Suprapubic skin (tissue), 4 donors: ENCODE measurements at regions not wholly inside any gene's neighbourhood (a gene's known extent, or its start where the extent isn't known, plus 50 kb on each side); places are given as distances from the start of the nearest gene placed in this dataset.
"Not testable (repeated sequence)": the region's sequence is repeated elsewhere in the genome, so short reads cannot be mapped to it uniquely, and the experiment has no call there.

ENCODE experiments used
- DNase-seq, 2 donors: peaks; one replicate each; pipeline ENCODE4 v3.0.0-alpha.2; 2019; ENCODE audit warnings: low spot score in 2 of 2
- H3K27ac ChIP-seq: fragments of 200-600 bp; sonication (generic); one replicate; pipeline ENCODE4 v1.5.1; 2019
- H3K27me3 ChIP-seq: fragments of 200-600 bp; sonication (generic); one replicate; pipeline ENCODE4 v1.5.1; 2019
- H3K36me3 ChIP-seq: fragments of 200-600 bp; sonication (generic); one replicate; pipeline ENCODE4 v1.5.1; 2019
- H3K4me1 ChIP-seq: fragments of 200-600 bp; sonication (generic); one replicate; pipeline ENCODE4 v1.5.1; 2019
- H3K4me3 ChIP-seq: fragments of 200-600 bp; sonication (generic); one replicate; pipeline ENCODE4 v1.5.1; 2019; ENCODE audit warnings: mild to moderate bottlenecking
- H3K9me3 ChIP-seq: fragments of 200-600 bp; sonication (generic); one replicate; pipeline ENCODE4 v1.5.1; 2019
- POLR2A ChIP-seq, 2 donors: fragments of 450-650 bp; IDR thresholded peaks; one replicate each; pipeline ENCODE4 v1.6.1; 2017; ENCODE audit warnings: antibody characterized with exemption in 2 of 2, mild to moderate bottlenecking in 2 of 2, moderate library complexity in 2 of 2
- WGBS: methylation state at CpG from one replicate; pipeline ENCODE4 v1.1.5; 2018; 5-methylcytosine and 5-hydroxymethylcytosine counted together

- not testable (repeated sequence) for H3K36me3 ChIP-seq, H3K27ac ChIP-seq, DNase-seq, H3K4me1 ChIP-seq, H3K27me3 ChIP-seq, H3K4me3 ChIP-seq, H3K9me3 ChIP-seq
- 60% methylated on average over 1 of the region's 4 CpGs for WGBS
Measured at GRCh38 chr1:120357046-120357445, 57.8 kb upstream of the NBPF8 start.

GRCh38 chr1:120356170-120356569, 58.7 kb upstream of the NBPF8 start:
- no CpG with 5 or more reads among the region's 8 CpGs for WGBS
- H3K9me3 ChIP-seq, H3K4me3 ChIP-seq, H3K27ac ChIP-seq, H3K27me3 ChIP-seq, DNase-seq, H3K36me3 ChIP-seq, H3K4me1 ChIP-seq: not testable (repeated sequence)

GRCh38 chr1:120354618-120355184, 60.1 kb upstream of the NBPF8 start:
- H3K27ac ChIP-seq = peak overlapping the region; percentile 87

GRCh38 chr1:120342231-120343073, 72.4 kb upstream of the NBPF8 start:
- H3K4me1 ChIP-seq, H3K9me3 ChIP-seq, H3K36me3 ChIP-seq, H3K27me3 ChIP-seq: not testable (repeated sequence)
- peak overlapping the region; percentile 41 for H3K27ac ChIP-seq
- peak overlapping the region; percentile 57 for H3K4me3 ChIP-seq
- DNase-seq = peak; percentile 26 to 67
- WGBS = 17% methylated on average over 12 of the region's 44 CpGs

More at GRCh38 chr1:120354618-120355184, 60.1 kb upstream of the NBPF8 start:
- H3K4me1 ChIP-seq, H3K27me3 ChIP-seq, H3K9me3 ChIP-seq, H3K36me3 ChIP-seq: not testable (repeated sequence)
- DNase-seq = peak in 1 of 2 donors; percentile 70
- TF ChIP-seq POLR2A (IDR thresholded peaks at IDR 0.05) = peak in 1 of 2 donors; percentile 58
- 19% methylated on average over 16 of the region's 30 CpGs for WGBS
- H3K4me3 ChIP-seq = peak overlapping the region; percentile 38

GRCh38 chr1:120341756-120342155, 73.1 kb upstream of the NBPF8 start:
- H3K36me3 ChIP-seq, H3K9me3 ChIP-seq, H3K27me3 ChIP-seq, H3K4me1 ChIP-seq: not testable (repeated sequence)
- Histone ChIP-seq H3K27ac (peak overlapping the region; percentile 48), H3K4me3 (peak overlapping the region; percentile 57)
- WGBS = 0% methylated on average over 5 of the region's 24 CpGs
- peak in 1 of 2 donors; percentile 52 for DNase-seq

- not testable (repeated sequence) for H3K27me3 ChIP-seq, H3K4me1 ChIP-seq, H3K9me3 ChIP-seq, H3K36me3 ChIP-seq
- H3K4me3 ChIP-seq = peak overlapping the region; percentile 57
- 0% methylated on average over 1 of the region's 78 CpGs for whole genome bisulfite sequencing
- peak overlapping the region; percentile 83 for H3K27ac ChIP-seq
- peak in 1 of 2 donors; percentile 55 for DNase-seq
Measured at GRCh38 chr1:120340838-120341751, 73.7 kb upstream of the NBPF8 start.

- not testable (repeated sequence) for H3K27ac ChIP-seq, H3K27me3 ChIP-seq, H3K36me3 ChIP-seq, DNase-seq, H3K4me3 ChIP-seq, H3K9me3 ChIP-seq, H3K4me1 ChIP-seq
- WGBS = no CpG with 5 or more reads among the region's 2 CpGs
Measured at GRCh38 chr1:120315738-120316137, 99.1 kb upstream of the NBPF8 start.

GRCh38 chr1:120311930-120312329, 102.9 kb upstream of the NBPF8 start:
- H3K4me3 ChIP-seq, H3K4me1 ChIP-seq, DNase-seq, H3K27ac ChIP-seq, H3K36me3 ChIP-seq, H3K9me3 ChIP-seq, H3K27me3 ChIP-seq: not testable (repeated sequence)
- no CpG with 5 or more reads among the region's 2 CpGs for WGBS

- no CpG with 5 or more reads among the region's 1 CpG for WGBS
- not testable (repeated sequence) for H3K4me1 ChIP-seq
Measured at GRCh38 chr1:120308940-120309578, 105.8 kb upstream of the NBPF8 start.

GRCh38 chr1:120305046-120305445, 109.8 kb upstream of the NBPF8 start:
- not testable (repeated sequence) for H3K27ac ChIP-seq, DNase-seq, H3K9me3 ChIP-seq, H3K4me1 ChIP-seq, H3K27me3 ChIP-seq, H3K36me3 ChIP-seq, H3K4me3 ChIP-seq
- WGBS = no CpG with 5 or more reads among the region's 3 CpGs

More at GRCh38 chr1:120308940-120309578, 105.8 kb upstream of the NBPF8 start:
- H3K36me3 ChIP-seq, DNase-seq, H3K27ac ChIP-seq, H3K9me3 ChIP-seq, H3K27me3 ChIP-seq, H3K4me3 ChIP-seq: not testable (repeated sequence)

GRCh38 chr1:120304341-120304740, 110.5 kb upstream of the NBPF8 start:
- WGBS = no CpG with 5 or more reads among the region's 2 CpGs
- H3K27me3 ChIP-seq, H3K4me1 ChIP-seq, H3K4me3 ChIP-seq, H3K27ac ChIP-seq, H3K9me3 ChIP-seq, H3K36me3 ChIP-seq, DNase-seq: not testable (repeated sequence)

- not testable (repeated sequence) for H3K36me3 ChIP-seq, H3K4me1 ChIP-seq, H3K27ac ChIP-seq, H3K9me3 ChIP-seq, H3K27me3 ChIP-seq, DNase-seq, H3K4me3 ChIP-seq
- WGBS = no CpG with 5 or more reads among the region's 4 CpGs
Measured at GRCh38 chr1:120299433-120300057, 115.3 kb upstream of the NBPF8 start.

- not testable (repeated sequence) for DNase-seq, H3K9me3 ChIP-seq, H3K27ac ChIP-seq, H3K4me3 ChIP-seq, H3K4me1 ChIP-seq, H3K36me3 ChIP-seq, H3K27me3 ChIP-seq
- no CpG with 5 or more reads among the region's 3 CpGs for WGBS
Measured at GRCh38 chr1:120298487-120298886, 116.3 kb upstream of the NBPF8 start.
